Pancreas (tissue), 10 donors: ENCODE measurements at regions not wholly inside any gene's neighbourhood (a gene's known extent, or its start where the extent isn't known, plus 50 kb on each side); places are given as distances from the start of the nearest gene placed in this dataset.

ENCODE experiments used
- ATAC-seq, 4 donors: fragments of 200-7000 bp; cut with Tn5 transposase; one replicate each; pipeline versions ENCODE4 v1.8.0 to v1.9.1; 2020; ENCODE audit warnings: mild to moderate bottlenecking in 4 of 4, moderate library complexity in 4 of 4
- DNase-seq, 6 donors: peaks; one replicate each; pipeline ENCODE4 v3.0.0-alpha.2; 2020
- FAIRE-seq: peaks from 2 replicates; lab custom pipeline; 2012; peaks lifted over from hg19 to GRCh38; lab: Jason Lieb, UNC
- H3K27ac ChIP-seq, 4 donors: fragments of 200-600 bp; sonication (generic); 1 replicate in 3 of 4; 2 replicates in 1 of 4; pipeline versions ENCODE4 v1.5.0 to v1.8.0; 2020
- H3K27me3 ChIP-seq, 4 donors: fragments of 200-600 bp; one replicate each; pipeline ENCODE4 v1.8.0; 2021
- H3K36me3 ChIP-seq, 3 donors: fragments of 200-600 bp; sonication (generic) in 1 of 3; one replicate each; pipeline versions ENCODE4 v1.5.0 to v1.8.0; 2020 to 2021
- H3K4me1 ChIP-seq, 3 donors: fragments of 200-600 bp; one replicate each; pipeline ENCODE4 v1.8.0; 2021
- H3K4me3 ChIP-seq, 4 donors: fragments of 200-600 bp; sonication (generic) in 2 of 4; one replicate each; pipeline versions ENCODE4 v1.5.0 to v1.8.0; 2020 to 2021
- H3K9me3 ChIP-seq, 4 donors: fragments of 200-600 bp; one replicate each; pipeline ENCODE4 v1.8.0; 2021
- WGBS, 2 donors: extraction: QIAGEN DNeasy Blood & Tissue Kit; methylation state at CpG; one replicate each; pipeline ENCODE4 v1.1.7; 2013; 5-methylcytosine and 5-hydroxymethylcytosine counted together
- intact Hi-C, 3 donors: fragments of 100-400 bp; cut with DNase I; formaldehyde crosslinking; loops; one replicate each; pipeline versions ENCODE4 v1.11.1 to v1.14.2; 2022
- TF ChIP-seq, protein P1 (sequence below), 4 donors: fragments of 200-600 bp; sonication (generic) in 3 of 4; IDR thresholded peaks; one replicate each; pipeline versions ENCODE4 v1.5.0 to v1.8.0; 2021; ENCODE audit warnings: antibody characterized with exemption in 4 of 4
- donor health status: healthy with polysubstance abuse.
- donor health status: DM: no; HTN: no; CAD: no; lungs with moderate emphysema.
- donor health status: DM: no; HTN: no; CAD: no.
- donor health status: control.
- donor health status: control.
- donor health status: Bipolar disorder and iron deficiency.
- donor health status: DM: yes; HTN: yes; CAD: no.
- donor health status: DM: no; HTN: no; CAD: no.
- donor health status: DM: no; HTN: no; CAD: no.
- donor health status: DM: yes; HTN: yes; CAD: no.

DNA sequence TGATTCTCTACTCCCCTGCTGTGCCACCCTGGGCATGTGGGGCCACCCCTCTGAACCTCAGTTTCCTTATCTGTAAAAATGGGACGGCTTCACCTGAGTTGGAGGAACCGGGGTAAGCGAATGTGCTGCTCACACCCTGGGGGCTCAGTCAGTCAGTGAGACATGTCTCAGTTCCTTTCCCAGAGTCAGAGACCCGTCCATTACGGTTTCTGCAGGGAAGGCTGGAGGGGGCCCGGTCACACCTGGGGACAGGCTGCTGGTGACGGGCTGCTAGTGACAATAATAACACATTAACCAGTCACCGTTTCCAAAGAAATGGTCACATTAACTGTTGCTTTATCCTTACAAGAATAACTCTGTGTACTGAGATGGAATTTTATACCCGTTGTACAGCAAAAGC lies 282.4 kb downstream of the NSG2 start:
- DNase-seq (no peak), ATAC-seq (no peak), FAIRE-seq (no peak)
- no peak overlapping the region for H3K4me3 ChIP-seq
- H3K27me3 ChIP-seq: peaks cover 0 to 6% (median 2%) of the 10 kb centered on the region in 4 donors
- TF ChIP-seq, protein P1, sequence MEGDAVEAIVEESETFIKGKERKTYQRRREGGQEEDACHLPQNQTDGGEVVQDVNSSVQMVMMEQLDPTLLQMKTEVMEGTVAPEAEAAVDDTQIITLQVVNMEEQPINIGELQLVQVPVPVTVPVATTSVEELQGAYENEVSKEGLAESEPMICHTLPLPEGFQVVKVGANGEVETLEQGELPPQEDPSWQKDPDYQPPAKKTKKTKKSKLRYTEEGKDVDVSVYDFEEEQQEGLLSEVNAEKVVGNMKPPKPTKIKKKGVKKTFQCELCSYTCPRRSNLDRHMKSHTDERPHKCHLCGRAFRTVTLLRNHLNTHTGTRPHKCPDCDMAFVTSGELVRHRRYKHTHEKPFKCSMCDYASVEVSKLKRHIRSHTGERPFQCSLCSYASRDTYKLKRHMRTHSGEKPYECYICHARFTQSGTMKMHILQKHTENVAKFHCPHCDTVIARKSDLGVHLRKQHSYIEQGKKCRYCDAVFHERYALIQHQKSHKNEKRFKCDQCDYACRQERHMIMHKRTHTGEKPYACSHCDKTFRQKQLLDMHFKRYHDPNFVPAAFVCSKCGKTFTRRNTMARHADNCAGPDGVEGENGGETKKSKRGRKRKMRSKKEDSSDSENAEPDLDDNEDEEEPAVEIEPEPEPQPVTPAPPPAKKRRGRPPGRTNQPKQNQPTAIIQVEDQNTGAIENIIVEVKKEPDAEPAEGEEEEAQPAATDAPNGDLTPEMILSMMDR (IDR thresholded peaks at IDR 0.05): no peak
- H3K36me3 ChIP-seq: no peaks in the 10 kb centered on the region
- H3K9me3 ChIP-seq: no peaks in the 10 kb centered on the region
- intact Hi-C loops: no loop called here
- 77 to 86% methylated on average over 9 of the region's 9 CpGs for WGBS, 2 donors
- H3K4me1 ChIP-seq: no peaks in the 10 kb centered on the region
- H3K27ac ChIP-seq: no peak overlapping the region

DNA sequence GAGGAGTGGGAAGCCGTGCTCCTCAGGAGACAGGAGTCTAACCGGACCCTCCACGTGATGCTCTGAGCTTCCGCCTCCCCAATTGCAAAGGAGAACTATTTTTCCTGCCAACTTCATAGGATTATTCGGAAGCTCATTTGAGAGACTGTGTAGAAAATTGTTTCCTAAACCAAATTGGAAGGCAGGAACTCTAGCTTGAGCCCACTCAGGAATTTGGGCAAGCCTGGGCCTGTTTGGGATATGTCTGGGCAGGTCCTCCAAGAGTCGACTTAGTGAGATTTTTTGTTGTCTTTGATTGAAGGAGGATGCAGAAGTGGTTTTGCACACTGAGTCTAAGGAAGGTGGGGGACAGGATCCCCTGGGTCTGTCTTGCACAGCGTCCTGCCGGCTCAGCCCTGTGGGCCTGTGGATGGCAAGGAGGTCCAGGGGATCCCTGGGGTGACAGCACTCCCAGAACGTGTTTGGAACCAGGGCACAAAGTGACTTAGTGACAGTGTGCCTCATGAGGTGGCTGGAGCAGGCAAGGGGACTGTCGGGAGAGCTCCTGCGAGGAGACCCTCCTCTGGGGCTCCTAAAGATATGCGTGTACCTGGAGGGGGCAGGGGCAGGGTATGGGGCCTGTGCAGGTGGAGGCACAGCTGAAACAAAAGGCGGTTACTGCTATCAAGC lies 283.3 kb downstream of the NSG2 start:
- Histone ChIP-seq H3K9me3 (no peaks in the 10 kb centered on the region), H3K27ac (no peak overlapping the region), H3K27me3 (peaks cover 0 to 6% (median 2%) of the 10 kb centered on the region in 4 donors), H3K4me1 (no peaks in the 10 kb centered on the region), H3K36me3 (no peaks in the 10 kb centered on the region), H3K4me3 (no peak overlapping the region)
- ATAC-seq (no peak), FAIRE-seq (no peak), DNase-seq (no peak)
- WGBS, 2 donors: 59 to 69% methylated on average over 13 of the region's 13 CpGs
- TF ChIP-seq, protein P1 (IDR thresholded peaks at IDR 0.05): no peak
- intact Hi-C loops: no loop called here

DNA sequence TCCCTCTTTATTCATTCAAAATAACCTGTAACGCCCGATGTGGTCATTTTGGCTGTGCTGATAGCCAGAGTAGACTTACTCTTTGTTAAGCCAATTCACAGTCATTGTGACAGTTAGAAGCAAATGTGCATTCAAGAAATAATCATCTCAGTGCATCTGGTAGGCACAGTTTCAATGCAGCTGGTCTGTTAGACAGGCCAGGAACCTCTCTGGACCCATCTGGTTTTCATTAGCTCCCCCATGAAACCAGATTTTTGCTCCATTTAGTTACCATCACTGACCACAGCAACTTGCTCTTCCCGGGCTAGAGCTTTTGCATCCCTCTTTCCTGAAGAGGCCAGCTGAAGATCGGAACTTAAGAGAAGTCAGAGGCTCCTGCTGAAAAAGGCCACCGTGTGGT lies 284.2 kb downstream of the NSG2 start:
- peaks cover 0 to 6% (median 2%) of the 10 kb centered on the region in 4 donors for H3K27me3 ChIP-seq
- TF ChIP-seq, protein P1 (IDR thresholded peaks at IDR 0.05): no peak
- no peak for DNase-seq
- no peaks in the 10 kb centered on the region for H3K4me1 ChIP-seq
- intact Hi-C loops: no loop called here
- 47 to 54% methylated on average over 5 of the region's 5 CpGs for WGBS, 2 donors
- no peaks in the 10 kb centered on the region for H3K36me3 ChIP-seq
- H3K9me3 ChIP-seq: no peaks in the 10 kb centered on the region
- no peak for ATAC-seq
- H3K4me3 ChIP-seq: no peak overlapping the region
- no peak overlapping the region for H3K27ac ChIP-seq
- FAIRE-seq: no peak

DNA sequence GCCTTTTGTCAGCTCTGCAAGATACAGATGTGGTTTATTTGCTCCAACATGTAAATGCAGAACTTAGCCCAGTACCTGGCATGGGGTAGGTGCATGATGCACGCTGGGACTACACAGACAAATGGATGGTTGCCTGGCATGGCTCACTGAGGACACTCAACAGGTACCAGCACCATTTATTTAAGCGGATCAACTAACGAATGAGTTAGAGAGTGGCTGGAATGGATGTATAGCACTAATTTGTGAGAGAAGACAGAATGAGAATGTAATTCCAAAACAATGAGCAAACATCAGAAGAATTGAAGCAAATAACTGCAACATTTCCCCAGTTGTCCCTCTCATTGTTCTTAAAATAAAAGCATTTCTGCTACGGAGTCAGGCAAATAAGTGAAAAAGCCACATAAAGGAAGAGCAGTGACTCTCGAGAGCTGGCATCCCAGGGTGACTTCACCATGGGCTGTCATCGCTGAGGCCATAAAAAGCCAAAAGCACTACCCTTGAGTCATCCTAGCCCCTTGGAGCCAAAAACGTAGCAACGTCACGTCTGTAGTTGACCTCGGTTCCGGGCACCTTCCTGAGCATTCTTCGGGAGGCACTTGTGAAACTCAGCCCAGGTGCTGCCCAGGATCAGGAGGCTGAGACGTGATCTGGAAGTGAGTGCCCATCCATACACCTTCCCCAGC lies 290.3 kb downstream of the NSG2 start:
- no peak overlapping the region for H3K27ac ChIP-seq

More for the DNA sequence above, 290.3 kb downstream of the NSG2 start:
- ATAC-seq: no peak
- Histone ChIP-seq H3K4me3 (no peak overlapping the region), H3K9me3 (no peaks in the 10 kb centered on the region), H3K36me3 (no peaks in the 10 kb centered on the region), H3K4me1 (no peaks in the 10 kb centered on the region), H3K27me3 (no peaks in the 10 kb centered on the region)
- 61 to 73% methylated on average over 13 of the region's 13 CpGs for WGBS, 2 donors
- no peak for FAIRE-seq
- DNase-seq: no peak
- intact Hi-C loops: no loop called here
- TF ChIP-seq, protein P1 (IDR thresholded peaks at IDR 0.05): no peak
